HG02623 (cell line): ENCODE measurements at regions not wholly inside any gene's neighbourhood (a gene's known extent, or its start where the extent isn't known, plus 50 kb on each side); places are given as distances from the start of the nearest gene placed in this dataset.
"Not testable (repeated sequence)": the region's sequence is repeated elsewhere in the genome, so short reads cannot be mapped to it uniquely, and the experiment has no call there.

Experiments
- ATAC-seq: cut with Tn5 transposase; IDR thresholded peaks from one replicate; pipeline ENCODE4 v1.9.1; 2021; ENCODE audit warnings: moderate library complexity; ENCODE audit not compliant: unreplicated experiment

DNA sequence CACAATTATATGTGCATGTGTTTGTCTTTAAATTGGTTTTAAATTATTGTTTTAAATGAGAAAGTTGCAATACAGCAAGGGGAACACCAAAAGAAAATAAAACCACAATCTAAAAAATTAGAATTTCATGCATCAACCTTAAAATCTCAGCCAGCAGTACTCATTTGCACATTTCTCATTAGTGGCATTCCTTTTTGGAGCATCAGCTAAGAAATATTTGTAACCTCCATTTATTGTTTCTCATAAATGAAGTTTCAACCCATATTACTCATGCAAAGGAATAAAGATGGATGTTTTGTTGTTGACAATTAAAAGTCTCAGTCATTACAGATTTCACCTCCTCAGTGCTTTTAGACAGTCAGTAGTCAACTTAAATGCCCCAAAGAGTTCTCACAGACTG lies 160.1 kb downstream of the TBX15 start:
- ATAC-seq = no peak

DNA sequence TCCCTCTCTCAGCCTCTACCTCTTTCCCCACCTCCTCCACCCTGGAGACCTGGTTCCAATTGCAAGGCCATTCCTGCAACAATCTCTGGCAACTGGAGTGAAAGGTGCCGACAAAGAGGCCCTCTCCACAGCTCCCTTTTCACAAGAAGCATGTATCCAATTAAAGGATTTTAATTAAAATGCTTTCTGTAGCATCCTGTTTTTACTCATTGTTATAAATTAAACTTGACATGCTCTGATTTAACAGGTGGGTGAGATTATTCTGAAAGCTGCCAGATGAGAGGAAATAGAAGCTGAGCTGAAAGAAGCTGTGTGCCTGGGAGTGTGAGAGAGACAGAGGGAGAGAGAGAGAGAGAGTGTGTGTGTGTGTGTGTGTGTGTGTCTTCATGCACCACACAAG lies 160.5 kb downstream of the TBX15 start:
- ATAC-seq = no peak

DNA sequence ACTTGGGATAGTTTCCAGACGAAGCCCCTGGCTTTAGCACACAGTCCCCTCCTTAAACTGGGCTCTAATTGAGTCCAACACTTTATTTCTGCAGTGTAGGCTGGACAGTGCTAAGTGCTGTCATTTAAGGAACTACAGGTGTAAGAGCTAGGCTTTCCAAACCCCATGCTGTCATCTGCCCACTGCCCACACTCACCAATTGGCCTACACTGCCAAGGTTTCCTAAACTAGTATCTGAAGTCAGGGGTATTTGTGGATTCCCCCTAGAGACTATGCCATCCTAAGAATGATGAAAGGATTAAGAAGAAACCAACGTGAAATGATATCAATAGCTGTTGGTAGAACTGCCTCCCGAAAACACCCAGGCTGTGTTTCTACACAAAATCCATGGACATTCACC lies 160.9 kb downstream of the TBX15 start:
- ATAC-seq = no peak

DNA sequence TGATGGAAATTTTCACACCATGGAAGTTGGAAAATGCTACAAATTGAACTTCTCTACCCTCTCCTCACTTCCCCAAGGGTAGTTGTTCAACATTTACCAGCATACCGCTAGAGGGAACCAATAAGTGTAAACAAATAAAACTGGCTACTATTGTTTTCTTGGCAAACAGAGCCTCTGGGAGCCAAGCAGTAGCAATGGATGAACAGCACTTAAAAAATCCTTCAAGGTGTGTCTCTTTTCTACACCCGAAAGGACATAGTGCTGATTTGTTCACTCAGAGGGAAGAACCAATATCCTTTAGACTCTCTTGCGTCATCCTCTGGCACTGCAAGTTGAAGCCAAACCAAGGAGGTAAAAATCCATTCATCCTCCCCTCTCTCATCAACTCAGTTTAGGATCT lies 161.5 kb downstream of the TBX15 start:
- ATAC-seq = no peak

DNA sequence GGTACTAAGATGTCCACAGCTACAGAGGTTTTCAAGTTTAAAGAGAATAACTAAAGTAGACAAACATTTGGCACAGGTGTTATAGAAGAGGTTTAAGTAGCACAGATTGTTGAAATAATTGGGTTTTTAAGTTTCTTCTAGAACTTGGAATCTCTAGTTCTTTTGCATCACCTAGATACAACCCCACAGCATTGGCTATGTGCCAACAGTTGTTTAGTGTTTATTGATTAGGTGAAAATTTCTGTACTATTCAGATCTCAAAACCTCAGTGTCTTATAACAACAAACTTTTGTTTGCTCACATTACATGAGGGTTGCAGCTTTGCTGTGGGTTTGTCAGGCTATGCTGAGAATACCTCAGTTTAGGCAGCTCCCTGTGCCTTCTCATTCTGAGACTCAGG lies 162.5 kb downstream of the TBX15 start:
- ATAC-seq = no peak

DNA sequence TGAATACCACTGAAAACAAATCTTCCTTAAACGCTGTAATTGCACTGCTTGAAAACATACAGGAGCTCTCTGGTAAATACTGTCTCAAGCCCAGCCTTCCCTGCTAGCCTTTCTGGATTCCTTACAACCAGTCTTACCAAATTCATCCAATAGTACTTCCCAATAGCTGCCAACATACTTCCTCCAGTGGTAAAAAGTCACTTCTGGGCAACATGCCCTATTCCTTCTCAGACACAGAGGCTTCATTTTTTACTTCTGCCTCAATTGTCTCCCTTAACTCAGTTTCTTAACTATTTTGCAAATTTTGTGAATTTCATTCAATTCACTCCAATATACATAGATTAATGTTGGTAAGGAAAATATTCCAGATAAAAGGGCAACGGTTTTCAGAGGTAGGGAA lies 166.3 kb downstream of the TBX15 start:
- no peak for ATAC-seq

DNA sequence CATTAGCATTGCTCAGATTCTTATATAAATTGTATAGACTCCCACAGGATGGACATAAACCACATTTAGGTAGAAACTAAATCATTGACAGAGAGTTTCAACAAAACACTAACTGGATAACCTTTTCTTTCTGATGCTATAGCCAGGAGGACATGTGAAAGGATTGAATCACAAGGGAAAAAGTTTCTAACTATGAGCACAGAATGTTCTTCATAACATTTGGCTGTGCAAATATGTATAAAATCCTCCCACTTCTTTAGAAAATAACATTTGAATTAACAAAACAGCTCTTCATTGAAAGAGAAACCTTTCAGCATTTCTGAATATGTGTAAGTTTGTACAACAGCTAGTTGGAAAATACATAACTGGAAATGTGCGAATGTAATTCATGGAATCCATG lies 167.3 kb downstream of the TBX15 start:
- ATAC-seq = no peak

DNA sequence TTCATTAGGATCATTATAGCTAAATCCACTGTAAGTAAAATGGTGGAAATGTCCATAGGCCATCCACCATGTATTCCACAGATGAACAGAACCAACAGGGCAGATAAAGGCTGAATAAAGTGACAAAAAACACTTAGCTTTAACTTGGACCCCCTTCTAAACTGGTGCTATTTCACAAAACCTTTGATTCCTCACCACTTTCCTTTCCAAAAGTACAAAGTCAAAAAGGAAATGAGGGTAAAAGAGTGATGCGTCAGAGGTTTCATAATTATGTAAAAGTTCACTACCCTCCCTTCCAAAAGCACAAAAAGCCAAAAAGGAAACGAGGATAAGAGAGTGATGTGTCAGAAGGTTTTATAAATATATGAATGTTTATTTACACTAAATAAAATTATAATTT lies 172.2 kb downstream of the TBX15 start:
- ATAC-seq = no peak

DNA sequence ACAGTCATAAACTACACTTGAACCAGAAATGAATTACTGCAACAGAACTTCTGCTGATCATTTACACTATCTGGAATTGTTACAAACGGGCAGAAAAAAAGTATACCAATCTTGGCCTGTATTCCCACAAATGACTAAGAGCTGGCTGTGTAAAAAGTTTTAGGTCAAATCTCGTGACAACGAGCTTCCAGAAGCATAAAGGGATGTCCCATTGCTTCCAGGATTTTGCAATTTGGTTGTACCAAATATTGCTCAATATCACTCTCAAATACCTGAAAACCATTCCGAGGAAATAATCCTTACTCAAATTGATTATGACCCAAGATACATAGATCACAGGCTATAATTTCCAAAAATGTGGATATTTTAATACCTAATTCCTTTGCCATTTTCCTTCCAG lies 175.6 kb downstream of the TBX15 start:
- ATAC-seq = no peak

DNA sequence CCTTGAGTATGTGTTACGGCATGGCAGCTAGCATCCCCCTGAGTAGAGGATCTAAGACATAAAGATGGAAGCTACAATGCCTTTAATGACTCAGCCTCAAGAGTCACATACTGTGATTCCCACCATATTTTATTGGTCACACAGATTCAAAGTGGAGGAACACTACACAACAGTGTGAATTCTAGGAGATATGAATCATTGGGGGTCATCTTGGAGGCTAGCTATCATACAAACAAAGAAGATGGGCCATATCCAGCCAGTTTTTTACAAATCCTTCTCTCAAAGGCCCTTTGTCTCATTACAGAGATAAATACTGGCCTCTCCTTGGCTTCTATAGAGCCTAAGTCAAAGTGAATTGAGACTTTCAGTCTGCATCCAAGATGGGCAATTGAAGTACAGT lies 177.0 kb downstream of the TBX15 start:
- ATAC-seq = no peak

DNA sequence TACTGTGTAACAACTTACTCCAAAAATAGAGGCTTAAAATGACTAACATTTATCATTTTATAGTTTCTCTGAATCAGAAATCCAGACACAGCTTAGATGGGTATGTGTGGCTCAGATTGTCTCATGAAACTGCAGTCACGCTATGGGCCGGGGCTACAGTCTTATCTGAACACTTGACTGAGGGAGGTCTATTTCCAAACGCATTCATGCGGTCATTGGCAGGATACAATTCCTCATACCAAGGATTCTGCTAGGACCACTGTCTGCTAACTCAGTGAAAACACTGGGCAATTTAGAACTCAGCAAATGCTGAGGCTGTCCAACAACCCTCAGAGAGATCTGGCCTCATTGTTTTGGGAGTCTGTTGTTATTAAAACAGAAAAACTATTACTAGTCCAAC lies 178.6 kb downstream of the TBX15 start:
- ATAC-seq = no peak

DNA sequence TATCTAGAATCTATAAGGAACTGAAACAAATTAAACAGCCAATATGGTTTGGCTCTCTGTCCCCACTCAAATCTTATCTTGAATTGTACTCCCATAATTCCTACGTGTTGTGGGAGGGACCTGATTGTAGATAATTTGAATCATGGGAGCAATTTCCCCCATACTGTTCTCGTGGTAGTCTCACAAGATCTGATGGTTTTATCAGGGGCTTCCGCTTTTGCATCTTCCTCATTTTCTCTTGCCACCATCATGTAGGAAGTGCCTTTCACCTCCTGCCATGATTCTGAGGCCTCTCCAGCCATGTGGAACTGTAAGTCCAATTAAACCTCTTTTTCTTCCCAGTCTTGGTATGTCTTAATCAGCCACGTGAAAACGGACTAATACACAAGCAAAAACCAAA lies 185.0 kb downstream of the TBX15 start:
- not testable (repeated sequence) for ATAC-seq

DNA sequence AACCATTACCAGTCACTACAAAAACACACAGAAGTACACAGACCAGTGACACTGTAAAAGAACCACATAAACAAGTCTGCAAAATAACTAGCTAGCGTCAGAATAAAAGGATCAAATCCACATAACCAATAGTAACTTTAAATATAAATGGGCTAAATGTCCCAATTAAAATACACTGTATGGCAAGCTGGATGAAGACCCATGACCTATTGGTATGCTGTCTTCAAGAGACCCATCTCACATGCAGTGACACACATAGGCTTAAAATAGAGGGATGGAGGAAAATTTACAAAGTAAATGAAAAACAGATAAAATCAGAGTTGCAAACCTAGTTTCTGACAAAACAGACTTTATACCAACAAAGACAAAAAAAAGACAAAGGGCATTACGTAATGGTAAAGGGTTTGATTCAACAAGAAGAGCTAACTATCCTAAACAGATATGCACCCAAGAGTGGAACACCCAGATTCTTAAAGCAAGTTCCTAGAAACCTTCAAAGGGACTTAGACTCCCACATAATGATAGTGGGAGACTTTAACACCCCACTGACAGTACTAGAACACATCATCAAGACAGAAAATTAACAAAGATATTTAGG lies 196.9 kb downstream of the TBX15 start:
- no peak for ATAC-seq

DNA sequence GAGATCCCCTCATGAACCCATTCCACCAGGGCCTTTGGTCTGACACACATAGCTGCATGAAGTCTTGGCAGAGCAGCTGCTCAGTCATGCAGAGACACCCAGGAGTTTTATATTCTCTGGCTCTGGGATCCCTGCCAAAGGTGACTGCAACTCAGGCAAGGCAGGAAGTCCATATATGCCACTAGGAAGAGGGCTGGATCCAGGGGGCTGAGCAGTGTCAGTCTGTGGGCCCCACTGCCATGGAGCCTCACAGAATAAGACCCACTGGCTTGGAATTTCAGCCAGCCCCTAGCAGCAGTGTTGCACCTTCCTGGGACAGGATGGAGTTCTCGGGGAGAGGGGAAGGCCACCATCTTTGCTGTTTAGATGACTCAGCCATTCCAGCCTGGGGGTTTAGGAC lies 199.7 kb downstream of the TBX15 start:
- ATAC-seq = no peak

DNA sequence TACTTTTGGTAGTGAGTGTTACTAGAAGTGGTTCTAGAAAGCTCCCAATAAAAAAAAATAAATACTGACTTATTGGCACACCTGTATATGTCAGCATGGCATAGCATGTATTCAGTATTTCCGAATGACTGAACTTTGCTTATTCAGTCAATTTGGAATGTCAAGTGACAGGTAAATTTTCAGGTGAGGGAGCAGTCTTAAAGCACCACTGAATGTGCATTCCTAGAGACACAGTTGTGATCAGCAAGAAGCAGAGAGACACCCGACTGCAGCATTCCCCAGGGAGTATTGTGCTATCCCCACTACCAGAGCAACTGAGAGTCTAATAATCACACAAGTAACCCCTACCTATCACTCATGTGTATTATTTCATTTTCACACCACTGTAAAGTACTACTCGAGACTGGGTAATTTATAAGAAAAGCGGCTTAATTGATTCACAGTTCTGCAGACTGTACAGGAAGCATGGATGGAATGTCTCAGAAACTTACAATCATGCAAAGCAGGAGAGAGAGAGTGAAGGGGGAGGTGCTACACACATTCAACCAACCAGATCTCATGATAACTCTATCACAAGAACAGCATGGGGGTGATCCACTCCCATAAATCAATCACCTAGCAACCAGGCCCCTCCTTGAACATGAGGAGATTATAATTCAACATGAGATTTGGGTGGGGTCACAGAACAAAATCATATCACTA lies 201.5 kb downstream of the TBX15 start:
- no peak for ATAC-seq

DNA sequence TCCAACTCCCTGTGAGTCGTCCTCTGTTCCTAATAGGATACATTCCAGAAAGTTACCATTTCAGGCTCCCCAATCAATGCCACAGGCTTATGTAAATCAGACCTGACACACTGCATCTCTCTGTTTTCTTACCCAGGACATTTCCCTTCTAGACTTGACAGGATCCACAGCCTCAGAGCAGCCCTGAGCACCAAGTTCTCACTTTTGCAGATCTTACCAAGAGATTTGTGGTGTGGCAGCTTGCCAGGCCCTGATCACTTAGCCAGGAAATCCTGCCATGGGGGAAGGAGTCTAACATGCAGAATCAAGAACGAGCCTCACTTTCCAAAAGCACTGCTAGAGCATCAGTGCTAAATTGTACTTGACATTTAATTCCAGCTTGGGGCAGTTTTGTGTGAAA lies 202.9 kb downstream of the TBX15 start:
- ATAC-seq = no peak

DNA sequence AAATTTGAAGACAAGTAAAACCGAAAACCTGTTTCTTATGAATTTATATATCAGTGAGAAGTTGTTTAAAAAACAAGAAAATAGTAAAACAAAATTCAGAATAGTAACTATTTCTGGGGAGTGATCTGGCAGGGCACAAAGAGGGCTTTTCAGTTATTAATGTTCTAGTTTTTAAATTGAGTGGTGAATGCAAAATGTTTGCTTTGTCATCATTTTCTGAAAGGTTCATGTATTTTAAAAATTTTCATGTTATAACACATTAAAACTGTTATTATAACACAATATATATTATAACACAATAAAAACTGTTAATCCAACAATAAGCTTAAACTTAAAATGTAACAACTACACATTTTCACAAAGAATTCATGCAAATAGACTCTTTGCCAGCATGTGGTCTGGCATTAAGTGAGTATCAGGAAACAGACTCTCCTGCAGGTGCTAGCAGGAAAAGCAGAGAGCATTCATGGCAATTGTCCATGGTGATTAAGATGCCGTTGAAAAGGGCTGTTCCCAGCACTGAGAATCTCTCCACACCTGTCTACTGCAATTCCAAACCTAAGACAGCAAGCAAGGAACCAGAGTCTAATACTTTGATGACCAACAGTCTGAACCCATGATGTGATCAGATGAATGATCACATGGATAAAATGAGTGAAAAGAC lies 204.9 kb downstream of the TBX15 start:
- ATAC-seq = no peak

DNA sequence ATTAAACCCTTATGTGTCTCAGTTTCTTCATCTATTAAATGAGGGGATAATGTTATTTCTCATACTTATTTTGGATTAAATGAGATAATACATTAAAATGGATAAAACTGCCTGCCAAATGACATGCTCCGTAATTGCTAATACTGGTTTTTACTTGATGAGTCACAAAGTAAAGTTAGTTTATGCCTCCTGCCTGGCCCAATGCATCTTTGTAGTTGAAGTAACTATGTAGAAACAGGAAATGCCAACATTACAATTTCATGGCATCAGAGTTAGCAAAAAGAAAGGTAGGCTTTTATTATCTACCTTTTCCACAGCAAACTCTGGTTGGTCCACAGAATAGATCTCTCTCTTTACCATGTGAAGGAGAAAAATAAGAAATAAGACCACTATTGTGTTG lies 214.5 kb downstream of the TBX15 start:
- ATAC-seq = no peak

DNA sequence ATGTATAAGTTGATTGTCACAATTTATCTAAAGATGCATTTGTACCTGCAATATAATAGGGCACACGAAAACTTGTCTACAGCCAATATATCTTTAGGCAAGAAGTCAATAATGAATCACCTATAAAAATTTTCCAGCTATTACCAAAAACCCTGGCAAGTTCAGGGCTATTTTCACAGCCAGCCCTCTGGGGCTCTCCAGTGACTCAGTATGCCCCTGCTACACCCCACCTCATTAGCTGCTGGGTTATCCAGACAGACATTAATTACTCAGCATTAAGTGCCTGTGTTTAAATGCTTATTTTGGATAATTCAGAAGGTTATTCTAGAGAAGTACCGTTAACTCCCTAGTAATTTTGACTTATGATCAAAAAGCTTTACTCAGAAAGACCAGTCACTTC lies 220.2 kb downstream of the TBX15 start:
- ATAC-seq = no peak

DNA sequence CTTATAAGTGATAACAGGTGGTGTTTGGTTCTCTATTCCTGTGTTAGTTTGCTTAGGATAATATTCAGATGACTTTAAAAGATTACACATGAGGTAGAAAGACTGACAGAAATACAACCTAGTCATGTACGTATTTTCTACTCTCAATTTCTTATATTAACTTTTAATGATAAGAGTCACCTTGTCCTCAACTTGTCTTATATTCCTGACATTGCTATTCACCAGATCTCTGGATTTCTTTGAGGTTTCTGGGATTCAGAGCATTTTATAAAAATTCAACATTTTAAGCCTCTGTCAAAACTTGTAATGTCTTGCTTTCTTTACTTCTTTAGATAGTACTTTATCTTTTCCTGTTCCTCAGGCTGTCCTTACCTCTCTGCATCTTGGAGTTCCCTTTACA lies 234.2 kb downstream of the TBX15 start:
- no peak for ATAC-seq

DNA sequence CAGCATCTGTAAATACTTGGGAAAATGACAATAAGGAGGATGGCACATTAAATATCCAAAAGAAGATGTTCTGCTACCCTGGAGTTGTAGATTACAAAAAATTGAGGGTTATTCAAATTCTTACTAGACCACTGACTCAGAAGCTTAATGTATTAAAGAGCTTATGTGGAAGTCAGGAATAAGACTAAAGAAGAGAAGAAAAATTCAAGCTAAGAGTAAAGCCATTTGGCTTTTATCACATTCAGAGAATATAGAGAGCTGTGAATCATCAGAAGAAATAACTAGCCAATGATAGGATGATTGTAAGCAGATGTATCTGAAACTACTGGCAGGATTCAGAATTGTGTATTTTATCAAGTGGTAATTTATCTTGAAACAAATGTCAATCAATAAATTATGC lies 237.0 kb downstream of the TBX15 start:
- no peak for ATAC-seq

DNA sequence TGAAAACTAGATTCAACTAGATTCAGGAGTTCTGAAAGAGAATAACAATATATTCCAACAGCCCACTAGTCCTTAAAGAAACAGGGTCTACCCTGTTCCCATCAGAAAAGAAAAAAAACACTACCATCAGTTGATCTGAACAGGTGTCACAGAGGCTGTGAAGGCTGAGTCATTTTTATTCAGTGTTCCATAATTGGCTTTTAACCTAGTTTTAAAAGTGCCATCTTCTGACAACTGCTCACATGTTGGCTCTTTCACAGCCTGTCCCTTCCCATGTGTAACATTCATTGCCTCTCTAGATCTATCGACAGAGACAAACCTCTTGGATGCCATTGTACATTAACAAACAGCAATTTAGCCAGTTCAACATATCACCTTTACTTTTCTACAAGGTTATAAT lies 243.7 kb downstream of the TBX15 start:
- ATAC-seq = no peak

DNA sequence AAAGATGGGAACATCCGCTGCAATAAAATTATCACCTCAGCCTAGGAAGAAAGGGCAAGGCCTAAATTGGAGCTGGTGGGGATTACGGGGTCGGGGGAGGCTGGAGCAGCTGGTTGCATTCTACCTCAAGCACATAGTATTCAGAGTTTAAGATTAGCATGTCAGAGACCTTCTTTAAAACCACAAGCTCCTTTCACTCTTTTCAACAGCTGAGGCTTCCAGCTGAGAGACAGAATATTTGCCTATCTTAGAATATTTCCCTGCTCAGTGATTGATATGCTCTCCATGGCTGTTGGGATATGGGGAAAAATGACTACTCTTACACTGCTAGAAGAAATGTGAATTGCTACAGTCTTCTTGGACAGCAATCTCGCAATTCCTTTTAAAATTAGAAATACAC lies 248.6 kb downstream of the TBX15 start:
- no peak for ATAC-seq
